Effector memory CD8-positive, alpha-beta T cell (primary cell): ENCODE measurements at regions not wholly inside any gene's neighbourhood (a gene's known extent, or its start where the extent isn't known, plus 50 kb on each side); places are given as distances from the start of the nearest gene placed in this dataset.
"Not testable (repeated sequence)": the region's sequence is repeated elsewhere in the genome, so short reads cannot be mapped to it uniquely, and the experiment has no call there.

Experiments
- ATAC-seq: fragments of 150-1000 bp; cut with Tn5 transposase; replicated peaks from 2 replicates; pipeline ENCODE4 v1.10.0; 2021; ENCODE audit warnings: mild to moderate bottlenecking, moderate library complexity
- DNase-seq, 3 experiments: peaks; one replicate each; pipeline ENCODE4 v3.0.0; 2021
- H3K27ac Mint-ChIP-seq, 2 donors: one replicate each; pipeline ENCODE4 v1.8.0; 2022; ENCODE audit warnings: mild to moderate bottlenecking in 2 of 2, mixed read lengths in 2 of 2, moderate library complexity in 2 of 2
- H3K27me3 Mint-ChIP-seq, 2 donors: one replicate each; pipeline ENCODE4 v1.8.0; 2022; ENCODE audit warnings: mixed read lengths in 2 of 2
- H3K36me3 Mint-ChIP-seq: one replicate; pipeline ENCODE4 v1.8.0; 2022; ENCODE audit warnings: mild to moderate bottlenecking, moderate library complexity, mixed read lengths; ENCODE audit not compliant: insufficient read depth
- H3K4me1 Mint-ChIP-seq, 2 donors: one replicate each; pipeline ENCODE4 v1.8.0; 2022; ENCODE audit warnings: low read depth in 2 of 2, mixed read lengths in 2 of 2
- H3K4me3 Mint-ChIP-seq, 2 donors: one replicate each; pipeline ENCODE4 v1.8.0; 2022; ENCODE audit warnings: mild to moderate bottlenecking in 2 of 2, mixed read lengths in 2 of 2, moderate library complexity in 2 of 2
- H3K9me3 Mint-ChIP-seq, 2 donors: one replicate each; pipeline ENCODE4 v1.8.0; 2022; ENCODE audit warnings: mixed read lengths in 2 of 2

GRCh38 chr13:22837980-22838647 lies 342.7 kb upstream of the SGCG start:
- no peak overlapping the region for H3K27ac Mint-ChIP-seq
- H3K9me3 Mint-ChIP-seq, result no peaks in the 10 kb centered on the region
- ATAC-seq, result no peak

DNA sequence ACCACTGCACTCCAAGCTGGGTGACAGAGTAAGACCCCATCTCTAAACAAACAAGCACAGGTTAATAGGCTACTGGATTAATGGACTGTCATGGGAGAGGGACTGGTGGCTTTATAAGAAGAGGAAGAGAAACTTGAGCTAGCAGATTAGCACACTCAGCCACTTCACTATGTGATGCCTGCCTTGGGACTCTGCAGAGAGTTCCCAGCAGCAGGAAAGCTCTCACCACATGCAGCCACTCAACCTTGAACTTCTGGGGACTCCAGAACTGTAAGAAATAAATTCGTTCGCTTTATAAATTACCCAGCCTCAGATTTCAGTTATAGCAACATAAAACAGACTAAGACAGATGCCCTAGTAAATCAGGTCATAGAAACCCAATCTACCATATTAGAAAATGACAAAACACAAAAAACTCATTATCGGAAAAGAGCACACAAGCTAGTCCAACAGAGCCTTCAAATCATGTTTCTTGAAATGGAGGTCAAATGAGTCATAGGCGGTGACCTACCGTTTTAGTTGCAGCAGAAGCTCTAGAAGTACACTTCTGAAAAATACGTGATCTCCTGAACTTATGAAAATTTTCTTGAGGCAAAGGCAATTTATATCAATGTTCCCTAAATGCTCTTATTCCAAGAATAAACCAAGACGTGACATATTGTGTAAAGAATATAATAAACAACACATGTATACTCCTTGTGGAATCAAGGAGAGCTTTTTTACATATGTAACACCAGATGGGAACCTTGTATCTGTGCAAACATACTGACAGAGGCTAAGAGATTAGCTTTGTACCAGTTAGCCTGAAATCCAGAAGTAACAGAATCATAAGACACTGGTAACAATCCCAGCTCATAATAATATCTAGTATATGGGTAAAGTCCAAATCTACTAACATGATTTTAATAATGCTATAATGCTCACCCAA lies 340.9 kb upstream of the SGCG start:
- no peak for DNase-seq
- H3K9me3 Mint-ChIP-seq, result no peaks in the 10 kb centered on the region
- no peak for ATAC-seq
- H3K27me3 Mint-ChIP-seq, result no peaks in the 10 kb centered on the region
- no peaks in the 10 kb centered on the region for H3K4me1 Mint-ChIP-seq
- H3K27ac Mint-ChIP-seq, result no peak overlapping the region
- H3K4me3 Mint-ChIP-seq, result no peak overlapping the region
- H3K36me3 Mint-ChIP-seq, result no peaks in the 10 kb centered on the region

More at GRCh38 chr13:22837980-22838647, 342.7 kb upstream of the SGCG start:
- H3K4me1 Mint-ChIP-seq, result no peaks in the 10 kb centered on the region
- H3K27me3 Mint-ChIP-seq, result no peaks in the 10 kb centered on the region
- H3K4me3 Mint-ChIP-seq, result no peak overlapping the region
- H3K36me3 Mint-ChIP-seq, result no peaks in the 10 kb centered on the region
- DNase-seq, result no peak

DNA sequence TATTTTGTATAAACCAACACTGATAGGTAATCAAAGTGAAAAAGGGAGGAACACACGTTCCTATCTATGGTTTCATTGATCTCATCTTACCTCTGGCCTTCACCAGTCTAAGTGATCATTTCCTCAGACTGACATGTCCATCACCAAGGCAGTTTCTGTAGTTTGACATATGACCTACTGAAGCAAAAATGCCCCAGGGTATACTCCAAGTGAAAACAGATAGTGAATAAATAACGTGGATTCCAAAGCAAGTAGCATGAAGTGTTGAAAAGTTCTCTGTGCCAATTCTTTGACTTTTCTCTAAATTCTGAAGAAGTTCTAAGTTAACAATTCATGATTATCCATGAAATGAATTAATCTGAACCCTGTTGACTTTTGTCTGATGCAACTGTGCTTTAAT lies 334.2 kb upstream of the SGCG start:
- Mint-ChIP-seq H3K27ac (no peak overlapping the region), H3K4me1 (no peaks in the 10 kb centered on the region), H3K9me3 (no peaks in the 10 kb centered on the region), H3K36me3 (no peaks in the 10 kb centered on the region), H3K27me3 (no peaks in the 10 kb centered on the region), H3K4me3 (no peak overlapping the region)
- ATAC-seq (no peak), DNase-seq (no peak)

DNA sequence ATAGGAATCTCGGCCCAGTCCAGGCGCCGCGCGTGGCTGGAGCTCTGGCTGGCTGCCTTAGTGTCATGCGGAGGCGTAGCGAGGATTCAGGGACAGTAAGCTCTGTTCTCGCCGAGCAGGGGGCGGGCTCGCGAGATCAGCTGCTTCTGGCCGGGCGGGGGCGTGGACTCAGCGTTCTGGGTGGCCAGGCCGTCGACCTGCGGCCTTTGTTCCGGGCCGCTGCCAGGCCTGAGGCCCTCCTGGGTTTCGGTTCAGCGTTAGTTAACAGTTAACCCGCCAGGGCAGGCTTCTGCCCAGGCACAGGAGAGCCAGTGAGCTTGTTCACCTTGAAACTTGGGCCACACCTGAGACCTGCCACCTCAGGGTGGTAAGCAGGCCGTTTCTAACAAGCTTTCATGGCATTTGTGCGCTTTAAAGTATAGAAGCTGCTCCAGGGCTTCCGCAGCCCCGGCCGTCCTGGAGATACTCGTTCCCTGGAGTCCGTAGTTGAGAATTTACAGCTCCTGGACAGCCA lies 332.2 kb upstream of the SGCG start:
- Mint-ChIP-seq H3K27me3 (no peaks in the 10 kb centered on the region), H3K9me3 (no peaks in the 10 kb centered on the region), H3K27ac (no peak overlapping the region), H3K4me1 (no peaks in the 10 kb centered on the region), H3K36me3 (no peaks in the 10 kb centered on the region), H3K4me3 (no peak overlapping the region)
- ATAC-seq (no peak), DNase-seq (no peak)

- H3K4me3 Mint-ChIP-seq, result no peak overlapping the region
- H3K9me3 Mint-ChIP-seq, result no peaks in the 10 kb centered on the region
- H3K27ac Mint-ChIP-seq, result no peak overlapping the region
- H3K36me3 Mint-ChIP-seq, result peaks cover 2% of the 10 kb centered on the region
- ATAC-seq (no peak), DNase-seq (no peak)
- H3K27me3 Mint-ChIP-seq, result no peaks in the 10 kb centered on the region
- no peaks in the 10 kb centered on the region for H3K4me1 Mint-ChIP-seq
Measured at GRCh38 chr13:22855926-22856325, 324.9 kb upstream of the SGCG start.

- H3K4me3 Mint-ChIP-seq, H3K36me3 Mint-ChIP-seq, H3K27me3 Mint-ChIP-seq, DNase-seq, H3K4me1 Mint-ChIP-seq, ATAC-seq, H3K27ac Mint-ChIP-seq, H3K9me3 Mint-ChIP-seq: not testable (repeated sequence)
Measured at GRCh38 chr13:22858980-22859379, 321.8 kb upstream of the SGCG start.

DNA sequence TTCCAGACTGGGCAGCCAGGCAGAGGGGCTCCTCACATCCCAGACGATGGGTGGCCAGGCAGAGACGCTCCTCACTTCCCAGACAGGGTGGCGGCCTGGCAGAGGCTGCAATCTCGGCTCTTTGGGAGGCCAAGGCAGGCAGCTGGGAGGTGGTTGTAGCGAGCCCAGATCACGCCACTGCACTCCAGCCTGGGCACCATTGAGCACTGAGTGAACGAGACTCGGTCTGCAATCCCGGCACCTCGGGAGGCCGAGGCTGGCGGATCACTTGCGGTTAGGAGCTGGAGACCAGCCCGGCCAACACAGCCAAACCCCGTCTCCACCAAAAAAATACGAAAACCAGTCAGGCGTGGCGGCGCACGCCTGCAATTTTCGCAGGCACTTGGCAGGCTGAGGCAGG lies 321.4 kb upstream of the SGCG start:
- not testable (repeated sequence) for ATAC-seq, H3K27ac Mint-ChIP-seq, H3K4me3 Mint-ChIP-seq, H3K27me3 Mint-ChIP-seq, H3K9me3 Mint-ChIP-seq, H3K36me3 Mint-ChIP-seq, H3K4me1 Mint-ChIP-seq, DNase-seq

- no peak for ATAC-seq
- no peaks in the 10 kb centered on the region for H3K27me3 Mint-ChIP-seq
Measured at GRCh38 chr13:22861958-22862466, 318.8 kb upstream of the SGCG start.

GRCh38 chr13:22862478-22862877 lies 318.3 kb upstream of the SGCG start:
- Mint-ChIP-seq H3K4me1 (no peaks in the 10 kb centered on the region), H3K27me3 (no peaks in the 10 kb centered on the region), H3K36me3 (no peaks in the 10 kb centered on the region), H3K4me3 (no peak overlapping the region), H3K27ac (no peak overlapping the region), H3K9me3 (peaks cover 0 to 2% of the 10 kb centered on the region in 2 donors)
- ATAC-seq (no peak), DNase-seq (no peak)

More at GRCh38 chr13:22861958-22862466, 318.8 kb upstream of the SGCG start:
- H3K36me3 Mint-ChIP-seq, result no peaks in the 10 kb centered on the region
- no peak overlapping the region for H3K4me3 Mint-ChIP-seq
- H3K27ac Mint-ChIP-seq, result no peak overlapping the region
- H3K4me1 Mint-ChIP-seq, result no peaks in the 10 kb centered on the region
- peaks cover 0 to 2% of the 10 kb centered on the region in 2 donors for H3K9me3 Mint-ChIP-seq
- DNase-seq, result no peak

DNA sequence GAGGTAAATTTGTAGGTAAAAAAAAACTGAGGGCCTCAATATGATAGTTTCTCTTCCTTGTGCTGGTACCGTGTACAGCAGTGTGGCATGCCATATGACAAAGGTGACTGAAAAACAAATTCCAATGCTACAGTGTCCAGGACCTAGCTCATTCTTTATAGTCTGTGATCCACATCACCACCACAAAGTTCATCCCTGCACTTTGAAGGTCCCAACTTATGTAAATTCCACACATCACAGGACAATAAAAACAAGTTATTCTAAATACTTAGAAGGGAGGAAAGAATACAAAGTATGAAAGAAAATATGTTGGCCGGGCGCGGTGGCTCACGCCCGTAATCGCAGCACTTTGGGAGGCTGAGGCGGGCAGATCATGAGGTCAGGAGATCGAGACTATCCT lies 314.6 kb upstream of the SGCG start:
- Mint-ChIP-seq H3K4me3 (no peak overlapping the region), H3K9me3 (peaks cover 6 to 8% of the 10 kb centered on the region in 2 donors), H3K36me3 (no peaks in the 10 kb centered on the region), H3K27me3 (no peaks in the 10 kb centered on the region), H3K27ac (no peak overlapping the region), H3K4me1 (no peaks in the 10 kb centered on the region)
- ATAC-seq (no peak), DNase-seq (no peak)

GRCh38 chr13:22871231-22871630 lies 309.5 kb upstream of the SGCG start:
- Mint-ChIP-seq H3K9me3 (peaks cover 9 to 15% of the 10 kb centered on the region in 2 donors), H3K4me1 (no peaks in the 10 kb centered on the region), H3K27me3 (no peaks in the 10 kb centered on the region), H3K36me3 (no peaks in the 10 kb centered on the region), H3K27ac (no peak overlapping the region), H3K4me3 (no peak overlapping the region)
- ATAC-seq (no peak), DNase-seq (no peak)

DNA sequence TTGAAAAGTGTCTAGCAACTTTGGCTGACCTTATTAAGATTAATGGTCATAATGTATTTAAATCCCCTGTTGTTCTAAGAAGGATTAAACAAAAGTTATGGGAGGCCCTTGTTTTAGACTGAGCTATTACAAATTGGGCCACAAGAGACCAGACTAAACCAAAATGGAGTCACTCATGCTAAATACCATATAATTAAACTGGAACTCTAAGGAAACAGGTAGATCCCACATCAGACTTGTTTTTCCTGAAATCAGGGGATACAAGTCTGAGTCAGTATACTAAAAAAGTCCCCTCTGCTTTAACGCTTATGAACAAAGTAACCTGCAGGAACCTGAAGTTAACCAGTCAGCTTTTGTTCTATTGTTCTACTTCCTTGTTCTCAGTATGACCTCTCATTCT lies 305.9 kb upstream of the SGCG start:
- H3K36me3 Mint-ChIP-seq, result peaks cover 3% of the 10 kb centered on the region
- DNase-seq, result no peak
- no peak overlapping the region for H3K4me3 Mint-ChIP-seq
- H3K4me1 Mint-ChIP-seq, result no peaks in the 10 kb centered on the region
- peaks cover 8 to 15% of the 10 kb centered on the region in 2 donors for H3K9me3 Mint-ChIP-seq
- no peak for ATAC-seq
- no peak overlapping the region for H3K27ac Mint-ChIP-seq
- no peaks in the 10 kb centered on the region for H3K27me3 Mint-ChIP-seq

GRCh38 chr13:22877421-22877820 lies 303.4 kb upstream of the SGCG start:
- Mint-ChIP-seq H3K27ac (no peak overlapping the region), H3K4me1 (no peaks in the 10 kb centered on the region), H3K9me3 (peaks cover 2 to 7% of the 10 kb centered on the region in 2 donors), H3K4me3 (no peak overlapping the region), H3K27me3 (no peaks in the 10 kb centered on the region), H3K36me3 (peaks cover 3% of the 10 kb centered on the region)
- DNase-seq (no peak), ATAC-seq (no peak)
